ENCODE measurements at regions not wholly inside any gene's neighbourhood (a gene's known extent, or its start where the extent isn't known, plus 50 kb on each side); places are given as distances from the start of the nearest gene placed in this dataset.

- ATAC-seq (ENCODE audit: poor library complexity), result no peak
- no peak for DNase-seq
These were observed 236.7 kb downstream of the TMX3 start for GRCh38 chr18:68478246-68478645.

GRCh38 chr18:68475883-68476282, 239.0 kb downstream of the TMX3 start:
- ATAC-seq (ENCODE audit: poor library complexity), result no peak

More at GRCh38 chr18:68478246-68478645, 236.7 kb downstream of the TMX3 start:
- intact Hi-C loops (cut with DNase I), result loop anchor here (10.0 kb wide), 1 partner anchor 1797 kb away; no protein-coding TSS in a partner anchor

GRCh38 chr18:68472701-68473295, 242.1 kb downstream of the TMX3 start:
- intact Hi-C loops (cut with DNase I), result loop anchor here (10.0 kb wide), 1 partner anchor 1802 kb away; no protein-coding TSS in a partner anchor

More at GRCh38 chr18:68475883-68476282, 239.0 kb downstream of the TMX3 start:
- DNase-seq, result no peak
- intact Hi-C loops (cut with DNase I), result loop anchor here (10.0 kb wide), 1 partner anchor 1799 kb away; no protein-coding TSS in a partner anchor

GRCh38 chr18:68469049-68469625, 245.8 kb downstream of the TMX3 start:
- DNase-seq (no peak), ATAC-seq (ENCODE audit: poor library complexity) (no peak)
- intact Hi-C loops (cut with DNase I), result no loop called here

More at GRCh38 chr18:68472701-68473295, 242.1 kb downstream of the TMX3 start:
- DNase-seq (no peak), ATAC-seq (ENCODE audit: poor library complexity) (no peak)

- intact Hi-C loops (cut with DNase I), result no loop called here
- no peak for DNase-seq
- ATAC-seq (ENCODE audit: poor library complexity), result no peak
These were observed 247.0 kb downstream of the TMX3 start for GRCh38 chr18:68467957-68468356.

GRCh38 chr18:68467329-68467728, 247.6 kb downstream of the TMX3 start:
- intact Hi-C loops (cut with DNase I), result no loop called here
- no peak for DNase-seq
- ATAC-seq (ENCODE audit: poor library complexity), result no peak

GRCh38 chr18:68466672-68467071, 248.2 kb downstream of the TMX3 start:
- DNase-seq (no peak), ATAC-seq (ENCODE audit: poor library complexity) (no peak)
- intact Hi-C loops (cut with DNase I), result no loop called here

GRCh38 chr18:68462766-68463165, 252.1 kb downstream of the TMX3 start:
- ATAC-seq (ENCODE audit: poor library complexity), result no peak
- intact Hi-C loops (cut with DNase I), result no loop called here

GRCh38 chr18:68462148-68462547, 252.8 kb downstream of the TMX3 start:
- DNase-seq (no peak), ATAC-seq (ENCODE audit: poor library complexity) (no peak)
- intact Hi-C loops (cut with DNase I), result no loop called here

More at GRCh38 chr18:68462766-68463165, 252.1 kb downstream of the TMX3 start:
- no peak for DNase-seq

GRCh38 chr18:68461481-68462018, 253.4 kb downstream of the TMX3 start:
- intact Hi-C loops (cut with DNase I), result no loop called here
- ATAC-seq (ENCODE audit: poor library complexity), result no peak
- DNase-seq, result no peak

- ATAC-seq (ENCODE audit: poor library complexity), result no peak
- intact Hi-C loops (cut with DNase I), result no loop called here
- no peak for DNase-seq
These were observed 254.9 kb downstream of the TMX3 start for GRCh38 chr18:68459968-68460367.

GRCh38 chr18:68456985-68457384, 257.9 kb downstream of the TMX3 start:
- intact Hi-C loops (cut with DNase I), result no loop called here
- ATAC-seq (ENCODE audit: poor library complexity) (no peak), DNase-seq (no peak)

- intact Hi-C loops (cut with DNase I), result no loop called here
- DNase-seq (no peak), ATAC-seq (ENCODE audit: poor library complexity) (no peak)
These were observed 259.7 kb downstream of the TMX3 start for GRCh38 chr18:68455229-68455603.

- DNase-seq (no peak), ATAC-seq (ENCODE audit: poor library complexity) (peak; percentile 38)
- intact Hi-C loops (cut with DNase I), result no loop called here
These were observed 260.2 kb downstream of the TMX3 start for GRCh38 chr18:68454511-68455228.

GRCh38 chr18:68449292-68449691, 265.6 kb downstream of the TMX3 start:
- ATAC-seq (ENCODE audit: poor library complexity) (no peak), DNase-seq (no peak)
- intact Hi-C loops (cut with DNase I), result no loop called here

- ATAC-seq (ENCODE audit: poor library complexity) (no peak), DNase-seq (no peak)
- intact Hi-C loops (cut with DNase I), result no loop called here
These were observed 266.2 kb downstream of the TMX3 start for GRCh38 chr18:68448736-68449135.

- DNase-seq, result no peak
- no peak for ATAC-seq (ENCODE audit: poor library complexity)
- intact Hi-C loops (cut with DNase I), result no loop called here
These were observed 267.6 kb downstream of the TMX3 start for GRCh38 chr18:68447286-68447685.

GRCh38 chr18:68445668-68446426, 269.1 kb downstream of the TMX3 start:
- intact Hi-C loops (cut with DNase I), result no loop called here
- ATAC-seq (ENCODE audit: poor library complexity), result no peak
- no peak for DNase-seq

- ATAC-seq (ENCODE audit: poor library complexity), result no peak
- no peak for DNase-seq
- intact Hi-C loops (cut with DNase I), result no loop called here
These were observed 269.8 kb downstream of the TMX3 start for GRCh38 chr18:68445136-68445535.
